Right lobe of liver (tissue), 6 donors: ENCODE measurements at regions not wholly inside any gene's neighbourhood (a gene's known extent, or its start where the extent isn't known, plus 50 kb on each side); places are given as distances from the start of the nearest gene placed in this dataset.

Source experiments
- ATAC-seq, 4 donors: fragments of 200-7000 bp; cut with Tn5 transposase; one replicate each; pipeline ENCODE4 v1.9.1; 2020; ENCODE audit warnings: mild to moderate bottlenecking in 4 of 4, moderate library complexity in 4 of 4
- DNase-seq, 3 donors: peaks; one replicate each; pipeline ENCODE4 v3.0.0-alpha.2; 2020
- H3K27ac ChIP-seq, 3 donors: fragments of 200-600 bp; one replicate each; pipeline ENCODE4 v1.8.0; 2022
- H3K27me3 ChIP-seq, 2 donors: fragments of 200-600 bp; one replicate each; pipeline ENCODE4 v1.8.0; 2022
- H3K36me3 ChIP-seq, 4 donors: fragments of 200-600 bp; sonication (generic) in 1 of 4; one replicate each; pipeline versions ENCODE4 v1.5.1 to v1.8.0; 2017 to 2022; ENCODE audit warnings: control low read depth in 1 of 4
- H3K4me1 ChIP-seq, 4 donors: fragments of 200-600 bp; sonication (generic) in 1 of 4; one replicate each; pipeline versions ENCODE4 v1.5.1 to v1.8.0; 2017 to 2022; ENCODE audit warnings: control low read depth in 1 of 4
- H3K4me3 ChIP-seq, 3 donors: fragments of 200-600 bp; one replicate each; pipeline ENCODE4 v1.8.0; 2022
- H3K9me3 ChIP-seq, 4 donors: fragments of 200-600 bp; sonication (generic) in 1 of 4; one replicate each; pipeline versions ENCODE4 v1.5.1 to v1.8.0; 2017 to 2022; ENCODE audit warnings: control low read depth in 1 of 4
- POLR2A ChIP-seq: fragments of 450-650 bp; IDR thresholded peaks from one replicate; pipeline ENCODE4 v1.6.1; 2017; ENCODE audit warnings: antibody characterized with exemption, mild to moderate bottlenecking
- WGBS: methylation state at CpG from one replicate; pipeline ENCODE4 v1.1.6; 2018; ENCODE audit warnings: low coverage, low lambda C conversion rate; ENCODE audit not compliant: insufficient coverage; ENCODE audit errors: missing lambda C conversion rate; 5-methylcytosine and 5-hydroxymethylcytosine counted together
- intact Hi-C, 2 donors: fragments of 100-400 bp; cut with DNase I; formaldehyde crosslinking; loops; one replicate each; pipeline versions ENCODE4 v1.11.2 to v1.14.1; 2022
- TF ChIP-seq, protein P1 (sequence below), 4 donors: fragments of 200-600 bp in 3 of 4; fragments of 450-650 bp in 1 of 4; IDR thresholded peaks; one replicate each; pipeline versions ENCODE4 v1.5.1 to v1.8.0; 2016 to 2022; ENCODE audit warnings: antibody characterized with exemption in 4 of 4, mild to moderate bottlenecking in 2 of 4
- donor health status: DM: no; HTN: yes; CAD: no.
- donor health status: DM: no; HTN: no; CAD: no.
- donor health status: DM: no; HTN: no; CAD: no.
- donor health status: DM: no; HTN: yes; CAD: no.
- donor health status: DM: no; HTN: yes; CAD: no.

GRCh38 chr10:10508211-10508610 is 509.5 kb upstream of the CELF2 start:
- intact Hi-C loops, result no loop called here
- H3K27ac ChIP-seq, result no peak overlapping the region
- no peaks in the 10 kb centered on the region for H3K36me3 ChIP-seq
- H3K4me1 ChIP-seq, result no peaks in the 10 kb centered on the region
- no peak for ATAC-seq
- H3K4me3 ChIP-seq, result no peak overlapping the region
- DNase-seq, result no peak
- H3K9me3 ChIP-seq, result no peaks in the 10 kb centered on the region
- TF ChIP-seq, protein P1, sequence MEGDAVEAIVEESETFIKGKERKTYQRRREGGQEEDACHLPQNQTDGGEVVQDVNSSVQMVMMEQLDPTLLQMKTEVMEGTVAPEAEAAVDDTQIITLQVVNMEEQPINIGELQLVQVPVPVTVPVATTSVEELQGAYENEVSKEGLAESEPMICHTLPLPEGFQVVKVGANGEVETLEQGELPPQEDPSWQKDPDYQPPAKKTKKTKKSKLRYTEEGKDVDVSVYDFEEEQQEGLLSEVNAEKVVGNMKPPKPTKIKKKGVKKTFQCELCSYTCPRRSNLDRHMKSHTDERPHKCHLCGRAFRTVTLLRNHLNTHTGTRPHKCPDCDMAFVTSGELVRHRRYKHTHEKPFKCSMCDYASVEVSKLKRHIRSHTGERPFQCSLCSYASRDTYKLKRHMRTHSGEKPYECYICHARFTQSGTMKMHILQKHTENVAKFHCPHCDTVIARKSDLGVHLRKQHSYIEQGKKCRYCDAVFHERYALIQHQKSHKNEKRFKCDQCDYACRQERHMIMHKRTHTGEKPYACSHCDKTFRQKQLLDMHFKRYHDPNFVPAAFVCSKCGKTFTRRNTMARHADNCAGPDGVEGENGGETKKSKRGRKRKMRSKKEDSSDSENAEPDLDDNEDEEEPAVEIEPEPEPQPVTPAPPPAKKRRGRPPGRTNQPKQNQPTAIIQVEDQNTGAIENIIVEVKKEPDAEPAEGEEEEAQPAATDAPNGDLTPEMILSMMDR (IDR thresholded peaks at IDR 0.05), result no peak
- no peak for TF ChIP-seq POLR2A
- 68% methylated on average over 3 of the region's 3 CpGs for WGBS
- H3K27me3 ChIP-seq, result no peaks in the 10 kb centered on the region

DNA sequence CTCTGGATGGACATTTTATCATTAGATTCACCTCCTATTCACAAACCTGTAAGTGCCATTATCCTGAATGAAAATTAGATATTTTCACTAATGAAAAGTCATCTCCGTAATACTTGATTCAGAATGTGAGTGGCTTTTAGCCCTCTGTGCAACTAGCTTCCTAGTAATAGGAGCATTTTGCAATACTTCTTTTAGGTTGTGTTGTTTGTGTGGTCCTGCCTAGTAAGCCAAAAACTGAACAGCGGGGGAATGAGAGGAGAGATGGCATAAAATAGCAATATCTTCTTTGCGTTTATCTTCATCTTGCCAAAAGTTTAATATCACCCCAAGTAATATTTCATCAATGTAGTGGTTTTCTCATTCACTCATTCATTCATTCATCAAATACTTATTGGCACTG is 507.5 kb upstream of the CELF2 start:
- Histone ChIP-seq H3K9me3 (no peaks in the 10 kb centered on the region), H3K27ac (no peak overlapping the region), H3K36me3 (no peaks in the 10 kb centered on the region), H3K4me1 (no peaks in the 10 kb centered on the region), H3K4me3 (no peak overlapping the region), H3K27me3 (no peaks in the 10 kb centered on the region)
- intact Hi-C loops, result no loop called here
- 77% methylated on average over 3 of the region's 3 CpGs for WGBS
- TF ChIP-seq, protein P1 (IDR thresholded peaks at IDR 0.05), result no peak
- TF ChIP-seq POLR2A, result no peak
- DNase-seq, result no peak
- no peak for ATAC-seq

DNA sequence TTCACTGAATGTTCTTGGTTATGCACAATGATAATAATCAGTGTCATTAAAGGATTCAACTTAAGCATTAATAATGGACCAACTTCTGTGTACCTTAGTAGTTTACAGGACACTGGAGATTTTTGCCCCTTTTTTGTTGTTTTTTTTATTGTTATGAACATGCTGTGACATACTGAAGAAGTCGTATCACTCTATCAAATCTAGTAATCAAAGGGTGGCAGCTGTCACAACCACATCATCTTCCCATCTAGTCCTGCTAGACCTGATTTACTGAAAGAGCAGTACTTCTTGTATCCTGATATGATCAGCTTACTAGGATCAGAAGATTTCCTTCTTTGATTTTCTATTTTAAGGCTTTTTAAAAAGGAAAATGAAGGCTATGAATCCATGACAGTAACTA is 504.6 kb upstream of the CELF2 start:
- Histone ChIP-seq H3K27me3 (no peaks in the 10 kb centered on the region), H3K9me3 (no peaks in the 10 kb centered on the region), H3K4me1 (no peaks in the 10 kb centered on the region), H3K27ac (no peak overlapping the region), H3K4me3 (no peak overlapping the region), H3K36me3 (no peaks in the 10 kb centered on the region)
- intact Hi-C loops, result no loop called here
- TF ChIP-seq POLR2A, result no peak
- TF ChIP-seq, protein P1 (IDR thresholded peaks at IDR 0.05), result no peak
- ATAC-seq, result no peak
- WGBS, result 60% methylated on average over 1 of the region's 1 CpG
- no peak for DNase-seq

DNA sequence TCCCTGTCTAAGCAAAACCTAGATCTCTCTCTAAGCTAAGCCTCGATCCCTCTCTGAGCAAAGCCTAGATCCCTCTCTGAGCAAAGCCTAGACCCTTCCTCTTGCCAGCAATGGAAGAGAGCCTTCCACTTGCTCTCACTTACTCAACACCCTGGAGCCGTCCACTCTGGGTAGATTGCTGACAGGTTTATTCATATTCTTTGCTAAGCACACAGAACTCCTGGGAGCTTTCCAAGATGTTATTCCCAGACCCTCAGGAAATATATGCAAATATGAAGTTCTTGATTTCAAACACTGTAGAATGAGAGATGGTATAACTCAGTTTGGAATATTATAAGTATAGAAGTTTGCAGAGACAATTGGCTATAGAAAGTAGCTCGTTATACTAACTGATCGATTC is 503.8 kb upstream of the CELF2 start:
- Histone ChIP-seq H3K4me3 (no peak overlapping the region), H3K4me1 (no peaks in the 10 kb centered on the region), H3K9me3 (no peaks in the 10 kb centered on the region), H3K36me3 (no peaks in the 10 kb centered on the region), H3K27ac (no peak overlapping the region), H3K27me3 (no peaks in the 10 kb centered on the region)
- TF ChIP-seq POLR2A, result no peak
- TF ChIP-seq, protein P1 (IDR thresholded peaks at IDR 0.05), result no peak
- DNase-seq (no peak), ATAC-seq (no peak)
- intact Hi-C loops, result no loop called here
- 72% methylated on average over 4 of the region's 4 CpGs for whole genome bisulfite sequencing

- DNase-seq (no peak), ATAC-seq (no peak)
- H3K9me3 ChIP-seq, result no peaks in the 10 kb centered on the region
- H3K27ac ChIP-seq, result no peak overlapping the region
- no peaks in the 10 kb centered on the region for H3K4me1 ChIP-seq
- intact Hi-C loops, result no loop called here
- no peak overlapping the region for H3K4me3 ChIP-seq
- H3K36me3 ChIP-seq, result no peaks in the 10 kb centered on the region
- WGBS, result 52% methylated on average over 2 of the region's 3 CpGs
- no peaks in the 10 kb centered on the region for H3K27me3 ChIP-seq
- TF ChIP-seq, protein P1 (IDR thresholded peaks at IDR 0.05), result no peak
- TF ChIP-seq POLR2A, result no peak
These were observed 502.9 kb upstream of the CELF2 start for GRCh38 chr10:10514797-10515196.
